ENCODE measurements at regions not wholly inside any gene's neighbourhood (a gene's known extent, or its start where the extent isn't known, plus 50 kb on each side); places are given as distances from the start of the nearest gene placed in this dataset.
"Not testable (repeated sequence)": the region's sequence is repeated elsewhere in the genome, so short reads cannot be mapped to it uniquely, and the experiment has no call there.

DNA sequence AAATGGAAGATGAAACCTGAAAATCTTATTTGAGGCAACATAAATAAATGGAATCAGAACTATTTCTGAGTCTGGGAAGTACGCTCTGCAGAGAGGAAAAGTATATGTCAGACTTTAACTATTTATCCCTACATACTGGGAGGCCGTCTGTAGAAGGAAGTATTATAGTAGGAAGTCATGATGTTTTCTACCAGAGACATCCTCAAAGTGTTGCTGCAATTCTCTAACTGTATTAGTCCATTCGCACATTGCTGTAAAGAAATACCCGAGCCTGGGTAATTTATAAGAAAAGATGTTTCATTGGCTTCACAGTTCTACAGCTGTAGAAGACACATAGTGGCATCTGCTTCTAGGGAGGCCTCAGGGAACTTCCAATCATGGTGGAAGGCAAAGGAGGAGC, 88.7 kb upstream of the TBL1X start:
- H3K4me3 ChIP-seq: no peak overlapping the region
- 87% methylated on average over 4 of the region's 4 CpGs for WGBS
- TF ChIP-seq, protein P1, sequence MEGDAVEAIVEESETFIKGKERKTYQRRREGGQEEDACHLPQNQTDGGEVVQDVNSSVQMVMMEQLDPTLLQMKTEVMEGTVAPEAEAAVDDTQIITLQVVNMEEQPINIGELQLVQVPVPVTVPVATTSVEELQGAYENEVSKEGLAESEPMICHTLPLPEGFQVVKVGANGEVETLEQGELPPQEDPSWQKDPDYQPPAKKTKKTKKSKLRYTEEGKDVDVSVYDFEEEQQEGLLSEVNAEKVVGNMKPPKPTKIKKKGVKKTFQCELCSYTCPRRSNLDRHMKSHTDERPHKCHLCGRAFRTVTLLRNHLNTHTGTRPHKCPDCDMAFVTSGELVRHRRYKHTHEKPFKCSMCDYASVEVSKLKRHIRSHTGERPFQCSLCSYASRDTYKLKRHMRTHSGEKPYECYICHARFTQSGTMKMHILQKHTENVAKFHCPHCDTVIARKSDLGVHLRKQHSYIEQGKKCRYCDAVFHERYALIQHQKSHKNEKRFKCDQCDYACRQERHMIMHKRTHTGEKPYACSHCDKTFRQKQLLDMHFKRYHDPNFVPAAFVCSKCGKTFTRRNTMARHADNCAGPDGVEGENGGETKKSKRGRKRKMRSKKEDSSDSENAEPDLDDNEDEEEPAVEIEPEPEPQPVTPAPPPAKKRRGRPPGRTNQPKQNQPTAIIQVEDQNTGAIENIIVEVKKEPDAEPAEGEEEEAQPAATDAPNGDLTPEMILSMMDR (IDR thresholded peaks at IDR 0.05): no peak
- no peak for TF ChIP-seq EP300 (IDR thresholded peaks at IDR 0.05)
- no peak for TF ChIP-seq POLR2A (IDR thresholded peaks at IDR 0.05)
- no peak for TF ChIP-seq POLR2AphosphoS5 (IDR thresholded peaks at IDR 0.05)
- H3K27ac ChIP-seq: no peak overlapping the region
- H3K9me3 ChIP-seq: no peaks in the 10 kb centered on the region
- H3K4me1 ChIP-seq: no peaks in the 10 kb centered on the region
- no peaks in the 10 kb centered on the region for H3K36me3 ChIP-seq
- DNase-seq (ENCODE audit: low spot score in 2 of 2): no peak
- H3K27me3 ChIP-seq: no peaks in the 10 kb centered on the region

DNA sequence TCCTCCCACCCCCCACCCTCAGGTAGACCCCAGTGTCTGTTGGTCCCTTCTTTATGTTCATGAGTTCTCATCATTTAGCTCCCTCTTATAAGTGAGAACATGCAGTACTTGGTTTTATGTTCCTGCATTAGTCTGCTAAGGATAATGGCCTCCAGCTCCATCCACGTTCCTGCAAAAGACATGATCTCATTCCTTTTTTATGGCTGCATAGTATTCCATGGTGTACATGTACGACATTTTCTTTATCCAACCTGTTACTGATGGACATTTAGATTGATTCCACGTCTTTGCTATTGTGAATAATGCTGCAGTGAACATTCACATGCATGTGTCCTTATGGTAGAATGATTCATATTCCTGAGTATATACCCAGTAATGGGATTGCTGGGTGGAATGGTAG, 87.6 kb upstream of the TBL1X start:
- not testable (repeated sequence) for H3K4me1 ChIP-seq; DNase-seq (ENCODE audit: low spot score in 2 of 2); H3K36me3 ChIP-seq; H3K27ac ChIP-seq; H3K4me3 ChIP-seq; H3K9me3 ChIP-seq; H3K27me3 ChIP-seq
- WGBS: 85% methylated on average over 3 of the region's 3 CpGs

DNA sequence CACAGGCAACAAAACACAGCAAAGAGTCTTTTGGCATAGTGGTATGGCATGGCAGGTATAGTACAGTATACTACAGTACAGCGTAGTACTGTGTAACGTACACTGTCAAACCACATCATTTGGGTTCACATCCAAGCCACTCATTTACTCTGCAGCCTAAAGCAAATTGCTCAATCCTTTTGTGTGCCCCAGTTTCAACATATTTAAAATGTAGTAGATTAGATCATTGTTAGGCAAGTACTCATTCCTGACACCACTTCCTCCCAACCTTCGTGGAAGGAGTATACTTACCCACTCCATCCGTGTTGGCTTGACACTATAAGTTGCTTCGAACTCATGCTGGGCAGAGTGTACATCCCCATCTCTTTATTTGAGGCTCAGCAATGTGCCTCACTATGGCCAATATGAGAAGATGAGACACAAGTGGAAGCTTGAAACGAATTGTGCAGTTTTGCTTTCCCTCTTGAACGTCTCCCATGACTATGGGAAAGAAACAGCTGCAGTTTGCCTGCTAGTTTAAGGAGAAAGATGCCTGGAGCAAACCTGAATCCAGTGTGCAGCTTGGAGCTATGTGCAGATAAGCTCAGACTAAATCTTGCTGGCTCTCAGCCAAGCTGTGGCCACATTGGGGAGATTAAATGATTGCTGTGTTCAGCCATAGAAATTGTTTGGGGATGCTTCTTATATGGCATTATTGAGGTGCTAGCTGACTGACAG, 85.7 kb upstream of the TBL1X start:
- no peak overlapping the region for H3K4me3 ChIP-seq
- H3K36me3 ChIP-seq: no peaks in the 10 kb centered on the region
- no peaks in the 10 kb centered on the region for H3K9me3 ChIP-seq
- DNase-seq (ENCODE audit: low spot score in 2 of 2): no peak
- no peak overlapping the region for H3K27ac ChIP-seq
- no peak for TF ChIP-seq POLR2A (IDR thresholded peaks at IDR 0.05)
- TF ChIP-seq, protein P1 (IDR thresholded peaks at IDR 0.05): no peak
- TF ChIP-seq POLR2AphosphoS5 (IDR thresholded peaks at IDR 0.05): no peak
- TF ChIP-seq EP300 (IDR thresholded peaks at IDR 0.05): no peak
- no peaks in the 10 kb centered on the region for H3K27me3 ChIP-seq
- no peaks in the 10 kb centered on the region for H3K4me1 ChIP-seq
- 50% methylated on average over 7 of the region's 7 CpGs for WGBS

DNA sequence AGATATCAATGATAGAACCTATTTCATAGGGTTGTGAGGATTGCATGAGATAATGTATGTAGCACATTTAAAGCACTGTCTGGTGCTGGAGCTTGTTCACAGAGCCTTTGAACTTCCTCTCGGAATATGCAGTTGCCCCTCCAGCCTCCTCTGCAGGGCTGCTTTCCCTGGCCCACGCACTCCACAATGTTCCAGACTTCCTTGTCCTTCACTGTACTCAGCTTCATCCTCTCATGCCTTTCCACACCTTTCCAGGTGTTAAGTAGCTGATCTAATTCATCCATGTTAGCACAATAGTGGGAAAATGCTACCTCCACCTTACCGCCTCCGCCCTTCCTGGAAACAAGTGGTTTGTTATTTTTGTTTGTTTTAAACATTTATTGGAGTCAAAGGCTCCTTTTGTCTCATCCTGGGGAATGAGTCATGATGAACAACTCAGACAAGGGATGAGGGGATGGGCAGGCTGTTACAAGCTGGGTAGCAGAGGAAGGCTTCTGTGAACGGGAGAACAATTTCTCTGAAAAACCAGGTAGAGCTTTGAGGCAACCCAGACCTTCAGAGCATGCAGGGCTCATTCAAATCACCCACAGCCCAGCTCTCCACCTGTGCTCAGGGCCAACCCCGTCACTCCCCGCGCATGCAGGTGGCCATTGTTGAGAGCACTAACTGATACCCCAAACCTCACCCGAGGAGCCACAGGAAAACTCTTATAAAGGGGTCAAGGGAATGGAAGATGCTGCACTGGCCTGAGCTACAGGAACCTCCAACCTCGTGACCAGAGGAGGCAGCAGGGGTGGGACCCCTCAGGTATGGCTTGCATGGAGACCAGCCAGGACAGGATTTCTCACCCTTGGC, 84.9 kb upstream of the TBL1X start:
- H3K9me3 ChIP-seq: no peaks in the 10 kb centered on the region
- H3K4me3 ChIP-seq: no peak overlapping the region
- H3K36me3 ChIP-seq: no peaks in the 10 kb centered on the region
- WGBS: 59% methylated on average over 5 of the region's 10 CpGs
- DNase-seq (ENCODE audit: low spot score in 2 of 2): no peak
- H3K27me3 ChIP-seq: no peaks in the 10 kb centered on the region
- TF ChIP-seq, protein P1 (IDR thresholded peaks at IDR 0.05): no peak
- TF ChIP-seq POLR2A (IDR thresholded peaks at IDR 0.05) (no peak), POLR2AphosphoS5 (IDR thresholded peaks at IDR 0.05) (no peak), EP300 (IDR thresholded peaks at IDR 0.05) (no peak)
- H3K27ac ChIP-seq: no peak overlapping the region
- no peaks in the 10 kb centered on the region for H3K4me1 ChIP-seq

DNA sequence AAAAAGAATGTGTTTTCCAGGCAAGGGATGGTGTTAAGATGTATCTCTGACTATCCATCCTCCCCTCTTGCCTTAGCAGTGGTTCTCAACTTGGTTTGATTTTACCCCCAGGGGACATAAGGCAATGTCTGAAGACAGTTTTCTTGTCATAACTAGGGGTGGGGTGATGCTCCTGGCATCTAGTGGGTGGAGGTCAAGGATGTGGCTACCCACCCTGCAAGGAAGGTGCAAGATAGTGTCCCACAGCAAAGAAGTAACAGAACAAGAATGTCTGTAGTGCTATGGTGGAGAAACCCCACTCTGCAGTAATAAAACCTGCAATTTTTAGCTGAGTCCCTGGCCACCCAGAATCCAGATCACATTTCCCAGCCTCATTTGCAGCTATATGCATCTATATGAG, 81.2 kb upstream of the TBL1X start:
- TF ChIP-seq POLR2A (IDR thresholded peaks at IDR 0.05) (no peak), POLR2AphosphoS5 (IDR thresholded peaks at IDR 0.05) (no peak), EP300 (IDR thresholded peaks at IDR 0.05) (no peak)
- TF ChIP-seq, protein P1 (IDR thresholded peaks at IDR 0.05): no peak
- Histone ChIP-seq H3K9me3 (no peaks in the 10 kb centered on the region), H3K27me3 (no peaks in the 10 kb centered on the region), H3K4me1 (no peaks in the 10 kb centered on the region), H3K4me3 (no peak overlapping the region), H3K36me3 (no peaks in the 10 kb centered on the region), H3K27ac (no peak overlapping the region)
- DNase-seq (ENCODE audit: low spot score in 2 of 2): no peak

All from suprapubic skin (tissue), 4 donors.